SK-N-MC (cell line): ENCODE measurements at regions not wholly inside any gene's neighbourhood (a gene's known extent, or its start where the extent isn't known, plus 50 kb on each side); places are given as distances from the start of the nearest gene placed in this dataset.

Experiments
- EZH2 ChIP-seq: fragments of 200-600 bp; sonication (generic); IDR thresholded peaks from one replicate; pipeline ENCODE4 v1.6.1; 2017; ENCODE audit warnings: antibody characterized with exemption
- POLR2AphosphoS5 ChIP-seq: IDR thresholded peaks from 2 replicates; pipeline ENCODE4 v1.6.1; 2012; ENCODE audit warnings: mild to moderate bottlenecking, low read depth, low read length, borderline replicate concordance

- TF ChIP-seq EZH2 = no peak
- no peak for TF ChIP-seq POLR2AphosphoS5
These were observed 61.6 kb upstream of the MKI67 start for GRCh38 chr10:128187788-128188185.
